H1 (cell line): ENCODE measurements at regions not wholly inside any gene's neighbourhood (a gene's known extent, or its start where the extent isn't known, plus 50 kb on each side); places are given as distances from the start of the nearest gene placed in this dataset.

ENCODE experiments used
- CTCF ChIA-PET: fragments of 300-600 bp; sonication (Branson Sonifier 250); formaldehyde crosslinking; loops from one replicate; lab custom pipeline; 2021; ENCODE audit not compliant: partially characterized antibody; lab: Charles Lee
- POLR2A ChIA-PET: fragments of 300-600 bp; sonication (Branson Sonifier 250); formaldehyde crosslinking; loops from one replicate; lab custom pipeline; 2021; ENCODE audit warnings: inconsistent platforms; ENCODE audit not compliant: partially characterized antibody; lab: Charles Lee
- DNase-seq, 2 experiments: peaks; one replicate each; pipeline versions ENCODE4 v3.0.0 to v3.0.0-alpha.2; 2010 to 2022; ENCODE audit warnings: low spot score in 2 of 2, low read depth in 1 of 2, mixed read lengths in 1 of 2
- FAIRE-seq: peaks from 2 replicates; lab custom pipeline; 2011; peaks lifted over from hg19 to GRCh38; lab: Jason Lieb, UNC
- H2AFZ ChIP-seq: 2 replicates; pipeline ENCODE4 v1.8.1; 2012; ENCODE audit warnings: low read length, inconsistent platforms
- H2AK5ac ChIP-seq: 2 replicates; pipeline ENCODE4 v1.6.1; 2013; ENCODE audit warnings: low read depth, low read length
- H2BK120ac ChIP-seq: replicated peaks from 2 replicates; pipeline ENCODE3; 2013; ENCODE audit warnings: low read depth, low read length, inconsistent platforms
- H2BK12ac ChIP-seq: 2 replicates; pipeline ENCODE4 v1.6.1; 2013; ENCODE audit warnings: low read depth, low read length
- H2BK15ac ChIP-seq: 2 replicates; pipeline ENCODE4 v1.6.1; 2013; ENCODE audit warnings: low read length
- H2BK20ac ChIP-seq: 2 replicates; pipeline ENCODE4 v1.6.1; 2013; ENCODE audit warnings: low read length
- H2BK5ac ChIP-seq: 2 replicates; pipeline ENCODE4 v1.6.1; 2013; ENCODE audit warnings: low read depth, low read length
- H3K14ac ChIP-seq: 2 replicates; pipeline ENCODE4 v1.6.1; 2013; ENCODE audit warnings: inconsistent platforms; ENCODE audit not compliant: insufficient read length
- H3K18ac ChIP-seq: 2 replicates; pipeline ENCODE4 v1.6.1; 2013; ENCODE audit warnings: low read length; ENCODE audit errors: extremely low read depth
- H3K23ac ChIP-seq: 2 replicates; pipeline ENCODE4 v1.6.1; 2013; ENCODE audit warnings: inconsistent platforms; ENCODE audit not compliant: insufficient read length
- H3K23me2 ChIP-seq: 2 replicates; pipeline ENCODE4 v1.6.1; 2013; ENCODE audit warnings: low read depth, low read length
- H3K27ac ChIP-seq: 2 replicates; pipeline ENCODE4 v1.6.1; 2011; ENCODE audit warnings: low read depth, low read length, inconsistent platforms
- H3K27me3 ChIP-seq, 4 experiments: replicated peaks in 1 of 4; 1 replicate in 1 of 4; 2 replicates in 3 of 4; pipeline versions ENCODE4 v1.6.1 to v1.8.1; 2011 to 2013; ENCODE audit warnings: low read length in 3 of 4, mild to moderate bottlenecking in 3 of 4, inconsistent platforms in 2 of 4, mixed read lengths in 2 of 4, moderate library complexity in 1 of 4; ENCODE audit not compliant: control insufficient read depth in 3 of 4, insufficient read depth in 3 of 4; ENCODE audit errors: extremely low read depth in 1 of 4
- H3K36me3 ChIP-seq, 4 experiments: 2 replicates each; pipeline versions ENCODE4 v1.6.1 to v1.8.1; 2011 to 2013; ENCODE audit warnings: mild to moderate bottlenecking in 4 of 4, low read length in 3 of 4, moderate library complexity in 2 of 4, control low read depth in 1 of 4, inconsistent platforms in 1 of 4; ENCODE audit not compliant: insufficient read depth in 4 of 4, control insufficient read depth in 2 of 4
- H3K4ac ChIP-seq: replicated peaks from 2 replicates; pipeline ENCODE3; 2013; ENCODE audit warnings: low read length, low read depth, mixed read lengths, inconsistent platforms; ENCODE audit not compliant: insufficient read length
- H3K4me1 ChIP-seq, 4 experiments: replicated peaks in 1 of 4; 1 replicate in 1 of 4; 2 replicates in 3 of 4; pipeline versions ENCODE4 v1.6.1 to v1.8.1; 2011 to 2013; ENCODE audit warnings: low read length in 3 of 4, inconsistent platforms in 2 of 4, mixed read lengths in 1 of 4; ENCODE audit not compliant: insufficient read depth in 4 of 4, control insufficient read depth in 3 of 4
- H3K4me2 ChIP-seq, 2 experiments: 2 replicates each; pipeline versions ENCODE4 v1.6.1 to v1.8.1; 2011 to 2013; ENCODE audit warnings: low read depth in 2 of 2, low read length in 2 of 2, control low read depth in 1 of 2, inconsistent platforms in 1 of 2, mild to moderate bottlenecking in 1 of 2; ENCODE audit not compliant: insufficient read depth in 1 of 2
- H3K4me3 ChIP-seq, 4 experiments: fragments of 200-600, 300-600 bp in 1 of 4; sonication (generic), shearing (Covaris generic), sonication (Bioruptor Twin) in 1 of 4; 2 replicates each; pipeline versions ENCODE4 v1.5.1 to v1.8.1; 2011 to 2016; ENCODE audit warnings: low read length in 4 of 4, low read depth in 3 of 4, control low read depth in 2 of 4, inconsistent platforms in 2 of 4, mild to moderate bottlenecking in 2 of 4, mixed read lengths in 1 of 4, moderate library complexity in 1 of 4; ENCODE audit not compliant: insufficient read depth in 2 of 4; ENCODE audit errors: extremely low read depth in 1 of 4
- H3K56ac ChIP-seq: replicated peaks from 2 replicates; pipeline ENCODE3; 2013; ENCODE audit warnings: low read depth, mild to moderate bottlenecking, mixed read lengths, low read length, inconsistent platforms; ENCODE audit not compliant: insufficient read length
- H3K79me1 ChIP-seq: 2 replicates; pipeline ENCODE4 v1.6.1; 2013; ENCODE audit warnings: low read depth, low read length, control low read depth
- H3K79me2 ChIP-seq, 2 experiments: 2 replicates each; pipeline versions ENCODE4 v1.6.1 to v1.8.1; 2012 to 2013; ENCODE audit warnings: low read length in 2 of 2, mild to moderate bottlenecking in 2 of 2, inconsistent platforms in 1 of 2; ENCODE audit not compliant: insufficient read depth in 2 of 2, control insufficient read depth in 1 of 2
- H3K9ac ChIP-seq, 4 experiments: replicated peaks in 1 of 4; 1 replicate in 1 of 4; 2 replicates in 3 of 4; pipeline versions ENCODE4 v1.6.1 to v1.8.1; 2011 to 2013; ENCODE audit warnings: low read depth in 3 of 4, low read length in 3 of 4, control low read depth in 2 of 4, mild to moderate bottlenecking in 2 of 4, moderate library complexity in 2 of 4, inconsistent platforms in 1 of 4; ENCODE audit errors: extremely low read depth in 1 of 4
- H3K9me3 ChIP-seq, 2 experiments: 2 replicates each; pipeline versions ENCODE4 v1.6.1 to v1.8.1; 2012 to 2013; ENCODE audit warnings: mild to moderate bottlenecking in 2 of 2, moderate library complexity in 2 of 2, control low read depth in 1 of 2, inconsistent platforms in 1 of 2, low read depth in 1 of 2, low read length in 1 of 2, mixed read lengths in 1 of 2; ENCODE audit not compliant: insufficient read depth in 2 of 2
- H4K20me1 ChIP-seq, 2 experiments: replicated peaks in 1 of 2; 2 replicates each; pipeline versions ENCODE3 to v1.8.1; 2011 to 2013; ENCODE audit warnings: inconsistent platforms in 2 of 2, low read length in 2 of 2, mild to moderate bottlenecking in 1 of 2; ENCODE audit not compliant: insufficient read depth in 2 of 2, control insufficient read depth in 1 of 2
- H4K5ac ChIP-seq: 2 replicates; pipeline ENCODE4 v1.6.1; 2013; ENCODE audit warnings: low read length, low read depth, mixed read lengths, inconsistent platforms; ENCODE audit not compliant: insufficient read length
- H4K8ac ChIP-seq: 2 replicates; pipeline ENCODE4 v1.8.0; 2013; ENCODE audit warnings: mild to moderate bottlenecking, moderate library complexity, low read length, inconsistent platforms; ENCODE audit not compliant: insufficient read depth; ENCODE audit errors: extremely low read depth
- H4K91ac ChIP-seq: replicated peaks from 2 replicates; pipeline ENCODE3; 2013; ENCODE audit warnings: low read length, mixed read lengths, inconsistent platforms; ENCODE audit not compliant: insufficient read length
- ATF2 ChIP-seq: IDR thresholded peaks from 2 replicates; pipeline ENCODE4 v1.6.1; 2012; ENCODE audit warnings: low read length, inconsistent platforms
- EP300 ChIP-seq, 2 experiments: IDR thresholded peaks; 1 replicate in 1 of 2; 2 replicates in 1 of 2; pipeline ENCODE4 v1.6.1; 2011 to 2012; ENCODE audit warnings: low read depth in 2 of 2, low read length in 2 of 2, mild to moderate bottlenecking in 2 of 2, borderline replicate concordance in 1 of 2, inconsistent platforms in 1 of 2, moderate library complexity in 1 of 2
- HDAC6 ChIP-seq: IDR thresholded peaks from one replicate; pipeline ENCODE4 v1.7.1; 2012; ENCODE audit warnings: low read depth, mild to moderate bottlenecking, inconsistent platforms, low read length, moderate library complexity
- KDM4A ChIP-seq: IDR thresholded peaks from one replicate; pipeline ENCODE4 v1.7.1; 2012; ENCODE audit warnings: low read depth, mild to moderate bottlenecking, moderate library complexity, low read length, inconsistent platforms; ENCODE audit not compliant: severe bottlenecking
- KDM5A ChIP-seq: fragments of 200-600 bp; IDR thresholded peaks from 2 replicates; pipeline ENCODE4 v1.7.1; 2012; ENCODE audit warnings: mild to moderate bottlenecking, low read length, inconsistent platforms, mixed read lengths
- NRF1 ChIP-seq: IDR thresholded peaks from 2 replicates; pipeline ENCODE4 v1.6.1; 2011; ENCODE audit warnings: mild to moderate bottlenecking, low read depth, low read length, improper control_type of control experiment
- SIN3A ChIP-seq, 2 experiments: IDR thresholded peaks in 1 of 2; conservative IDR thresholded peaks in 1 of 2; 2 replicates each; pipeline ENCODE4 v1.6.1; 2011 to 2012; ENCODE audit warnings: low read length in 2 of 2, improper control_type of control experiment in 1 of 2, low read depth in 1 of 2, mild to moderate bottlenecking in 1 of 2
- SIRT6 ChIP-seq: IDR thresholded peaks from one replicate; pipeline ENCODE4 v1.7.1; 2012; ENCODE audit warnings: low read length, inconsistent platforms
- SP2 ChIP-seq: IDR thresholded peaks from 2 replicates; pipeline ENCODE4 v1.6.1; 2012; ENCODE audit warnings: mild to moderate bottlenecking, low read length, inconsistent platforms
- SRF ChIP-seq: IDR thresholded peaks from 2 replicates; pipeline ENCODE4 v1.6.1; 2011; ENCODE audit warnings: mild to moderate bottlenecking, low read depth, low read length, moderate library complexity
- TAF1 ChIP-seq: IDR thresholded peaks from 2 replicates; pipeline ENCODE4 v1.6.1; 2011; ENCODE audit warnings: mild to moderate bottlenecking, low read depth, low read length
- TBP ChIP-seq: IDR thresholded peaks from 2 replicates; pipeline ENCODE4 v1.6.1; 2011; ENCODE audit warnings: low read depth, low read length, improper control_type of control experiment
- TCF12 ChIP-seq: IDR thresholded peaks from 2 replicates; pipeline ENCODE4 v1.6.1; 2011; ENCODE audit warnings: low read depth, mild to moderate bottlenecking, low read length
- ZNF274 ChIP-seq: IDR thresholded peaks from 2 replicates; pipeline ENCODE4 v1.7.0; 2012; ENCODE audit warnings: low read length, borderline replicate concordance; ENCODE audit errors: extremely low read depth
- WGBS, 2 experiments: shearing (Covaris generic) in 1 of 2; methylation state at CpG; one replicate each; pipeline versions ENCODE4 v1.1.6 to v1.1.7; 2013 to 2015; ENCODE audit warnings: low lambda C conversion rate in 2 of 2, mixed read lengths in 2 of 2, inconsistent platforms in 1 of 2, low coverage in 1 of 2, missing lambda C conversion rate in 1 of 2; ENCODE audit not compliant: insufficient replicate concordance in 2 of 2, insufficient coverage in 1 of 2, insufficient read length in 1 of 2; ENCODE audit errors: extremely low coverage in 1 of 2, missing lambda C conversion rate in 1 of 2; 5-methylcytosine and 5-hydroxymethylcytosine counted together

- no peak overlapping the region for H3K9ac ChIP-seq
- H2BK12ac ChIP-seq = no peak overlapping the region
- no peak overlapping the region for H2BK120ac ChIP-seq
- H3K9me3 ChIP-seq = no peaks in the 10 kb centered on the region
- no peaks in the 10 kb centered on the region for H4K20me1 ChIP-seq
- H3K79me2 ChIP-seq = no peaks in the 10 kb centered on the region
- H3K27me3 ChIP-seq = no peaks in the 10 kb centered on the region
- no peak overlapping the region for H3K14ac ChIP-seq
- no peak overlapping the region for H2BK5ac ChIP-seq
- H2BK20ac ChIP-seq = no peak overlapping the region
- H3K4me3 ChIP-seq = no peak overlapping the region
- H3K23ac ChIP-seq = no peak overlapping the region
- H3K18ac ChIP-seq = no peak overlapping the region
- no peak overlapping the region for H2AFZ ChIP-seq
- no peak overlapping the region for H3K56ac ChIP-seq
- ChIA-PET CTCF (no interaction called here), POLR2A (no interaction called here)
- H4K8ac ChIP-seq = no peak overlapping the region
- H2AK5ac ChIP-seq = no peak overlapping the region
- H3K36me3 ChIP-seq = no peaks in the 10 kb centered on the region
- 88% methylated on average over 1 of the region's 1 CpG; no CpG with 5 or more reads in 1 of the 2 experiments for WGBS, 2 experiments
- H4K5ac ChIP-seq = no peak overlapping the region
- no peak overlapping the region for H2BK15ac ChIP-seq
- no peaks in the 10 kb centered on the region; a peak in 2 of 7 replicates for H3K4me1 ChIP-seq
- H3K4ac ChIP-seq = no peak overlapping the region
- no peak overlapping the region for H3K4me2 ChIP-seq
- H4K91ac ChIP-seq = no peak overlapping the region
- H3K23me2 ChIP-seq = no peaks in the 10 kb centered on the region
- H3K79me1 ChIP-seq = no peaks in the 10 kb centered on the region
- H3K27ac ChIP-seq = no peak overlapping the region
- no peak for DNase-seq
- no peak for FAIRE-seq
- TF ChIP-seq KDM4A (no peak), ATF2 (no peak), SRF (no peak), TCF12 (no peak), TAF1 (no peak), KDM5A (no peak), NRF1 (no peak), SIRT6 (no peak), SP2 (no peak), HDAC6 (no peak), ZNF274 (no peak), SIN3A (conservative IDR thresholded peaks at IDR 0.05 in 1 of 2, IDR thresholded peaks at IDR 0.05 in 1 of 2; ENCODE audit: low read depth in 1 of 2, low read length in 2 of 2) (no peak), EP300 (IDR thresholded peaks at IDR 0.05; ENCODE audit: borderline replicate concordance in 1 of 2, low read depth in 2 of 2, low read length in 2 of 2) (no peak), TBP (no peak)
Observed at GRCh38 chr1:182210417-182210816, 148.9 kb upstream of the ZNF648 start.
